Activated CD8-positive, alpha-beta memory T cell treated with anti-CD3 and anti-CD28 coated beads, Interleukin-2, amount 10 ng/mL, durations not matched to agents 7 days and 5 days (primary cell): ENCODE measurements at regions not wholly inside any gene's neighbourhood (a gene's known extent, or its start where the extent isn't known, plus 50 kb on each side); places are given as distances from the start of the nearest gene placed in this dataset.
A peak's percentile ranks its signal among the peaks of the same experiment; 100 is the strongest.

ENCODE experiments used
- ATAC-seq: fragments of 150-1000 bp; cut with Tn5 transposase; one replicate; pipeline ENCODE4 v1.10.0; 2021; ENCODE audit warnings: moderate library complexity
- CTCF ChIA-PET: fragments of 350-600 bp; sonication (Branson Sonifier 250); formaldehyde crosslinking; loops from one replicate; lab custom pipeline; 2021; ENCODE audit warnings: antibody characterized with exemption; lab: Charles Lee
- DNase-seq: peaks from one replicate; pipeline ENCODE4 v3.0.0-alpha.2; 2020
- H3K27ac Mint-ChIP-seq: one replicate; pipeline ENCODE4 v1.8.0; 2021; ENCODE audit warnings: mild to moderate bottlenecking, mixed read lengths
- H3K27me3 Mint-ChIP-seq: one replicate; pipeline ENCODE4 v1.8.0; 2021; ENCODE audit warnings: mixed read lengths
- H3K36me3 Mint-ChIP-seq: one replicate; pipeline ENCODE4 v1.8.0; 2021; ENCODE audit warnings: mild to moderate bottlenecking, mixed read lengths
- H3K4me1 Mint-ChIP-seq: one replicate; pipeline ENCODE4 v1.8.0; 2021; ENCODE audit warnings: mixed read lengths
- H3K4me3 Mint-ChIP-seq: one replicate; pipeline ENCODE4 v1.8.0; 2021; ENCODE audit warnings: mild to moderate bottlenecking, moderate library complexity, mixed read lengths
- H3K9me3 Mint-ChIP-seq: one replicate; pipeline ENCODE4 v1.8.0; 2022; ENCODE audit warnings: low read depth, mixed read lengths

DNA sequence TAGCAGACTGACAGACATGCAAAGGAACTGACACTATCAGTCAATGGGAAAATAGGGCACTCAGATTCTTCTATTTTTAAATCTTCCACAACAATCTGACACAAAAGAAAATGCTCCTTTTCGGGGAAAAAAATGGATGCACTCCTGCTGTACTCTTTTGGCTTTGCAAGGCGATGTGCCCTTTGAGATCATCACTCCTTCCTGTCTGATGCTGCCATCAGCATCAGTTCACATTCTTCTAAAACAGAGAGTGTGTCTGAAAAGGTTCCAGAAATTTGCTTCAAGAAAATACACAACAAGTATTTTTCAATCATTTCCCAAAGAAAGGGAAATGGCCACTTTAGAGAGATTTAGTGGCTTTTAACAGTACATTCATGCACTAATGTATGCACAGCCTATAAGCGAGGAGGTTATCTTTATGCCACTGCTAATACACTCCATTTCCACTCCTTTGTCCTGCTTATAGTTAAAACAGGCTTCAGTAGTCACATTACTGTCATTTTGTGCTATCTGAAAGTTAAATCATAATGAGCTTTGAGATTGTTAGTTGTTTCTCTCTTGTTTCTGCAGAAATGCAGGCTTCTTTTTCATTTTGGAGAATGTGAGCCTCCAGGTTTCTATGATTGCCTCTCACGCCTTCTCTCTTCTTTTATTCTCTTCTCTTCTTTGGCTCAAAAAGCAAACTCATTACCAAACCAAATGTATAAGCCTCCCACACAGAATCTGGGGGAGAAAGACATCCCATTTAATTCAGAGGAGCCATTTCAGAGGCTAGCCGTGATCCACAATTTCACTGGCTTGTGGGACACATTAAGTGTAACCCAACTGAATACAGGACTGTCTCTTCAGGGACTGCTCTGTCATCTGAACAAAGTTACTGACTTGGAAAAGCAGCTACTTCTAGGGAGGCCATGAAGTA lies 110.9 kb upstream of the CCDC196 start:
- CTCF ChIA-PET, result no interaction called here

GRCh38 chr14:66377574-66377973 lies 108.6 kb upstream of the CCDC196 start:
- Mint-ChIP-seq H3K27ac (no peak overlapping the region), H3K9me3 (no peaks in the 10 kb centered on the region), H3K36me3 (no peaks in the 10 kb centered on the region), H3K27me3 (peaks cover 4% of the 10 kb centered on the region), H3K4me1 (no peaks in the 10 kb centered on the region), H3K4me3 (no peak overlapping the region)
- no peak for DNase-seq
- CTCF ChIA-PET, result no interaction called here
- no peak for ATAC-seq

More for the DNA sequence above, 110.9 kb upstream of the CCDC196 start:
- Mint-ChIP-seq H3K4me1 (no peaks in the 10 kb centered on the region), H3K4me3 (no peak overlapping the region), H3K9me3 (no peaks in the 10 kb centered on the region), H3K36me3 (no peaks in the 10 kb centered on the region), H3K27ac (no peak overlapping the region), H3K27me3 (peaks cover 4% of the 10 kb centered on the region)
- ATAC-seq (no peak), DNase-seq (no peak)

DNA sequence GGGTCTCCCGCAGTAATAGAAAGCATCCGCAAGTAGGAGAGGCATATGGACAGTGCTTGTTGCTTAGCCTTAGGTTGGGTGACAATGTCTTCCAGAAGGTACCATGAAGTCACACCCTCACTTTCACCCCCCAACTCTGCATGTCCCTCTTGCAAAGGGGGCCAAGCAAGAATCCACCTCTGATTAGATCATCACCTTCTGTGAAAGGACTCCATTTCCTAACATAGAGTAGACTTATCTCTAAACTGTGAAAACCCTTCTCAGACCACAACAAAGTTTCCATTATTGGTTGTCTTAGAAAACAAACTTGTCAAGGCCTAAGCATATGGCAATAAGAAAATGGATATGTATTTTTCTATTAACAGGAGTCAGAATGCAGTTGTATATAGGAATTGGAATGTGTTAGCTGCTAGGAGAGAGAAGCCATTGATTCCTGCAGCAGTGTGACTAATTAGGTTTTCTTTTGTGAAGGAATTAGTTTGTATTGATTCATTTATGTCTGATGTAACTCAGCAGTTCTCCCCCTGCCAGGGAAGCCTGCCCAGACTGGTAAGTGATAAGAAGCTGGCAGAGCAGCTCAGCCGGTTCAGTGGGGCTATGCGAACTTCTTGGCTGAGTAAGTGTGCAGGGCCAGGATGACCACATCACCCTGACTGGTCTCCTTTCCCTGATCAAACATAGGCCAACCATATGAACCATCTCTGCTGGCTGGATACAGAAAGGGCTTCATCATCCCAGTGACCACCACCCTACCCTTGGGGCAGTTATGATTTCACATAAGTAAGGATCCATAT lies 107.3 kb upstream of the CCDC196 start:
- Mint-ChIP-seq H3K36me3 (no peaks in the 10 kb centered on the region), H3K4me1 (no peaks in the 10 kb centered on the region), H3K9me3 (no peaks in the 10 kb centered on the region), H3K27ac (no peak overlapping the region), H3K27me3 (peaks cover 7% of the 10 kb centered on the region), H3K4me3 (no peak overlapping the region)
- DNase-seq (no peak), ATAC-seq (no peak)
- CTCF ChIA-PET, result interaction anchor here (2.3 kb wide), 1 partner anchor 19 kb away, joined by 10 read pairs; no protein-coding TSS in a partner anchor

DNA sequence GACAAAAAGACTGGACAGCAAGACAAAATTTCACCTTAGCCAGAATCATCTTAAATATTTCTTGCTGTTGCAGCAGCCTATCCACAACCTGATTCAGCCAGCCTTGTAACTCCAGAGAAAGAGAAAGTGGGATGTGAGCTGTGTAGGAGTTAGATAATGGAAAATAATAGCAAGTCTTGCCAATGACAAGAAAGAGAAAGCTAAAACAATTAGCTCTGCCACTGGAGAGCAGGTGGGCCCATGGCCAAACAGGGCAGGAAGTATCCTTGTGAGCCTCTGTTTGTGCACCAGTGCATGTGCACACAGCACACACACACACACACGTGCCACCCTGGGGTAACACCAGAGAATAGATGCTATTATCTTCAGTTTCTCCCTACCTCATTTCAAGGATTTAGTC lies 106.0 kb upstream of the CCDC196 start:
- Mint-ChIP-seq H3K9me3 (no peaks in the 10 kb centered on the region), H3K27me3 (peaks cover 7% of the 10 kb centered on the region), H3K36me3 (no peaks in the 10 kb centered on the region), H3K27ac (no peak overlapping the region), H3K4me1 (no peaks in the 10 kb centered on the region), H3K4me3 (no peak overlapping the region)
- no peak for DNase-seq
- CTCF ChIA-PET, result interaction anchor here (2.3 kb wide), 1 partner anchor 20 kb away, joined by 10 read pairs; no protein-coding TSS in a partner anchor
- no peak for ATAC-seq

- H3K4me3 Mint-ChIP-seq, result no peak overlapping the region
- no peak overlapping the region for H3K27ac Mint-ChIP-seq
- no peaks in the 10 kb centered on the region for H3K9me3 Mint-ChIP-seq
- H3K4me1 Mint-ChIP-seq, result no peaks in the 10 kb centered on the region
- H3K36me3 Mint-ChIP-seq, result no peaks in the 10 kb centered on the region
- H3K27me3 Mint-ChIP-seq, result peaks cover 7% of the 10 kb centered on the region
- ATAC-seq, result no peak
- DNase-seq, result no peak
- CTCF ChIA-PET, result no interaction called here
These were observed 104.4 kb upstream of the CCDC196 start for GRCh38 chr14:66381755-66382154.

DNA sequence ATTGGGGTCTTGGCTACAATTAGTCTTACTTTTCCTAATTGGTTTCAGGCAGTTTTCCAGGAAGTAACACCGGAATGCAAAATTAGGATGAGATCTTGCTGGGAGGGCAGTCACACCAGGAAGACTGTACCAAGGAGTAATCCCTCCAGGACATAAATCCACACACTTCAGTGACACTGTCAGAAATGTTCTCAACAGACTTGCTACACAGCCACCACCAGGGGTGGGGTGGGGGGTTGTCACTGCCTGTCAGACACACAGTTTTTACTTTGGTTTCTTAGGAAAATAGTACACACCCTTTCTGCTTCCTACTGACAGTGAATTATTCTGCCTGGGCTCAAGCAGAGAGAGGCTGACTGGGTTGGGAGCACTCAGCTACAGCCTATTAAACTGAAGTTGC lies 102.9 kb upstream of the CCDC196 start:
- H3K4me1 Mint-ChIP-seq, result no peaks in the 10 kb centered on the region
- peaks cover 3% of the 10 kb centered on the region for H3K27me3 Mint-ChIP-seq
- CTCF ChIA-PET, result no interaction called here
- DNase-seq, result no peak
- no peaks in the 10 kb centered on the region for H3K36me3 Mint-ChIP-seq
- H3K4me3 Mint-ChIP-seq, result no peak overlapping the region
- H3K9me3 Mint-ChIP-seq, result no peaks in the 10 kb centered on the region
- no peak overlapping the region for H3K27ac Mint-ChIP-seq
- ATAC-seq, result no peak

DNA sequence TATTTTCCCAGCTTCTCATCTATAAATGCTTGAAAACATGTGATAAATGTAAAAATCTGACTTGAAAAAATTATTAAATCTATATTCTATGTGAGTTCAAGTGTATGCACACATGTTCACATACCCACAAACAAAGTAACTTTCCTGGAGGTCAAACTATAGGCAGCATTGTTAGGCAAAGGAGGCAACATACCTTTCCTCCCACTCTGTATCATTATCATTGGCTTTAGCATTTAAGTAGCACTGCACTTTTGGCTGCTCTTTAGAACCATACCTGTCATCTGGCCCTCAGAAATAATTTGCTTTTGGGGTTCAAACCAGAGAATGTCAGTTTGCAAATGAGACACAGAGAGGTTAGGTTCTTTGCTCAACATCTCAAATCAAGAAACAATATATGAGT lies 102.4 kb upstream of the CCDC196 start:
- H3K36me3 Mint-ChIP-seq, result no peaks in the 10 kb centered on the region
- H3K4me1 Mint-ChIP-seq, result no peaks in the 10 kb centered on the region
- no peak overlapping the region for H3K27ac Mint-ChIP-seq
- DNase-seq, result no peak
- H3K4me3 Mint-ChIP-seq, result no peak overlapping the region
- no peak for ATAC-seq
- CTCF ChIA-PET, result no interaction called here
- no peaks in the 10 kb centered on the region for H3K9me3 Mint-ChIP-seq
- peaks cover 8% of the 10 kb centered on the region for H3K27me3 Mint-ChIP-seq

- CTCF ChIA-PET, result no interaction called here
- Mint-ChIP-seq H3K27me3 (peaks cover 13% of the 10 kb centered on the region), H3K4me1 (no peaks in the 10 kb centered on the region), H3K9me3 (no peaks in the 10 kb centered on the region), H3K27ac (no peak overlapping the region), H3K4me3 (no peak overlapping the region), H3K36me3 (no peaks in the 10 kb centered on the region)
- no peak for ATAC-seq
- no peak for DNase-seq
These were observed 97.7 kb upstream of the CCDC196 start for GRCh38 chr14:66388516-66388915.

DNA sequence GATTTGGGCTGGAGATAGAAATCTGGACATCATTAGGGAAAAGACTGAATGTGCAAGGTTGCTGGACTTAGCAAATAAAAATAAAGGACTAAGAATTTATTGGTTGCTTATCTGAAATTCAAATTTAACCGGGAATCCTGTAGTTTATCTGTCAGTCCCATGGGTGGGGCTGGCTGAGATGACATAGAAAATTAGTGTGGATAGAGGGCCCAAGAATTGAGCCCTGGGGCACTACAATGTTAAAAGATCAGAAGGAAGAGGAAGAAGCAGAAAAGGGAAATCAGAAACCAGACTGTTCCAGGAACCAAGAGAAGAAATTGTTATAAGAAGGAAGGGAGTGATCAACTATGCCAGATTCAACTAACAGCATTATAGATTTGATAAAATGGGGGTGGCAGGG lies 96.7 kb upstream of the CCDC196 start:
- DNase-seq (no peak), ATAC-seq (no peak)
- Mint-ChIP-seq H3K9me3 (no peaks in the 10 kb centered on the region), H3K4me3 (no peak overlapping the region), H3K36me3 (no peaks in the 10 kb centered on the region), H3K4me1 (no peaks in the 10 kb centered on the region), H3K27me3 (peaks cover 15% of the 10 kb centered on the region), H3K27ac (no peak overlapping the region)
- CTCF ChIA-PET, result no interaction called here

DNA sequence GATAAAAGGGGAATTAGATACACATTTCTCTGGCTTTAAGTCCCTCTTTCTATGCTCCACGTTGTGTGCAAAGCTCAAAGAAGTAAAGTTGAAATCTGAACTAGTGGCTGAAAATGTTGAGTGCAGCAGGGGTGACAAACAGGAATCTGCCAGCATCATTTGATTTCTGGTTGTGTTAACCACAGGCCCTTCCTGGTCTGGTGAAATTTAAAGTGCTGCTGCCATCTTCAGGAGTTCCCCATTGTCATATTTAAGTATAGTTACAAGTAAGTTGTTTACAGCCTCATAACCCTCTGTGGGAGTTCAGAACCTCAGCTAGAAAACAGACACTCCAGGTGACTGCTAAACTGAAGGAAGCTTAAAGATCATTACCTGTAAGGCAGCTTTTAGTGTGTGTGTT lies 90.9 kb upstream of the CCDC196 start:
- ATAC-seq (peak; percentile 60), DNase-seq (peak; percentile 52)
- CTCF ChIA-PET, result interaction anchor here (1.2 to 3.5 kb wide), 3 partner anchors 8 to 37 kb away, joined by 3 to 26 read pairs (median 4); no protein-coding TSS in a partner anchor

DNA sequence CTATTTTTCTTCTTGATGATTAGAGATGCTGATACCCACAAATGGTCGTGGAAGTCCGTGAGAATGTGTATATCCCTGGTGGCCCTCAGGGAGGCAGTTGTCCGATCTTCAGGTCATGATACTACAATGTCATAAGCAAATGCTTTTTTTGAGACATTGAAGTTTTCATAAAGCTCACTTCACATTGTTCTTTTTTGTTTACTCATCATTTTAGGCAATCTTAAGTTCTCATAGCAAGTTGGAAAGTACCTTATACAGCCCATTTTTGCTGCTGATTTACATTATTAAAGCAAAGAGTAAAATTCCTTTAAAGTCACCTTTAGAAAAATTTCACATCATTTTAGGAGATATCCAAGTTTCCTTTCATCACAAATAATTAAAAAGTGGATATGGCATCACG lies 90.0 kb upstream of the CCDC196 start:
- H3K27me3 Mint-ChIP-seq, result peaks cover 10% of the 10 kb centered on the region
- peaks cover 7% of the 10 kb centered on the region for H3K4me1 Mint-ChIP-seq
- DNase-seq (no peak), ATAC-seq (no peak)
- H3K36me3 Mint-ChIP-seq, result no peaks in the 10 kb centered on the region
- CTCF ChIA-PET, result interaction anchor here (1.6 to 3.5 kb wide), 2 partner anchors 9 to 38 kb away, joined by 3 to 26 read pairs; no protein-coding TSS in a partner anchor
- no peak overlapping the region for H3K4me3 Mint-ChIP-seq
- no peak overlapping the region for H3K27ac Mint-ChIP-seq
- H3K9me3 Mint-ChIP-seq, result no peaks in the 10 kb centered on the region

More for the DNA sequence above, 90.9 kb upstream of the CCDC196 start:
- H3K27ac Mint-ChIP-seq, result no peak overlapping the region
- H3K4me3 Mint-ChIP-seq, result no peak overlapping the region
- peaks cover 7% of the 10 kb centered on the region for H3K4me1 Mint-ChIP-seq
- no peaks in the 10 kb centered on the region for H3K9me3 Mint-ChIP-seq
- H3K36me3 Mint-ChIP-seq, result no peaks in the 10 kb centered on the region
- H3K27me3 Mint-ChIP-seq, result peaks cover 10% of the 10 kb centered on the region

DNA sequence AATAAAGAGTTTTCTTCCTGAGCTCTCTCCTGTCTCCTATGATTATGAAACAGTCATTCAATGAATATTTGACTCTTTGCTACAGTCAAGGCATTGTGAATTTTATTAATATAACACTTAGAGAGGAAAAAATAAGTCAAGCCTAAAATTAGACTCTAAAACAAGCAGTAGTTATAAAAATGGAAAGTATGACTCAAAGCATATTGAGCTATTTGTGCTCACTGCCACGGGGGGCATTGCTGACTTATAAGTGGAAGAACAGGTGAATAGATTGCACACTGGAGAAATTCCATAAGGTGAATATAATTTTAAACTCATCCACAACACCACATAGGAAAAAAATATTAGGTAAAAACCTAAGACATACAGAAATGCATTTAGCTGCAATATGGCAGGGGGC lies 87.7 kb upstream of the CCDC196 start:
- H3K9me3 Mint-ChIP-seq, result no peaks in the 10 kb centered on the region
- DNase-seq, result no peak
- H3K27me3 Mint-ChIP-seq, result peaks cover 2% of the 10 kb centered on the region
- CTCF ChIA-PET, result no interaction called here
- no peak overlapping the region for H3K4me3 Mint-ChIP-seq
- peaks cover 9% of the 10 kb centered on the region for H3K4me1 Mint-ChIP-seq
- no peak overlapping the region for H3K27ac Mint-ChIP-seq
- H3K36me3 Mint-ChIP-seq, result no peaks in the 10 kb centered on the region
- no peak for ATAC-seq

GRCh38 chr14:66401449-66402095 lies 84.6 kb upstream of the CCDC196 start:
- CTCF ChIA-PET, result interaction anchor here (1.3 kb wide), 1 partner anchor 42 kb away, joined by 6 read pairs; no protein-coding TSS in a partner anchor
- no peak for ATAC-seq
- Mint-ChIP-seq H3K36me3 (no peaks in the 10 kb centered on the region), H3K4me3 (no peak overlapping the region), H3K9me3 (no peaks in the 10 kb centered on the region), H3K27ac (no peak overlapping the region), H3K4me1 (peaks cover 2% of the 10 kb centered on the region), H3K27me3 (no peaks in the 10 kb centered on the region)
- DNase-seq, result no peak
